ENCODE measurements at regions not wholly inside any gene's neighbourhood (a gene's known extent, or its start where the extent isn't known, plus 50 kb on each side); places are given as distances from the start of the nearest gene placed in this dataset.

DNA sequence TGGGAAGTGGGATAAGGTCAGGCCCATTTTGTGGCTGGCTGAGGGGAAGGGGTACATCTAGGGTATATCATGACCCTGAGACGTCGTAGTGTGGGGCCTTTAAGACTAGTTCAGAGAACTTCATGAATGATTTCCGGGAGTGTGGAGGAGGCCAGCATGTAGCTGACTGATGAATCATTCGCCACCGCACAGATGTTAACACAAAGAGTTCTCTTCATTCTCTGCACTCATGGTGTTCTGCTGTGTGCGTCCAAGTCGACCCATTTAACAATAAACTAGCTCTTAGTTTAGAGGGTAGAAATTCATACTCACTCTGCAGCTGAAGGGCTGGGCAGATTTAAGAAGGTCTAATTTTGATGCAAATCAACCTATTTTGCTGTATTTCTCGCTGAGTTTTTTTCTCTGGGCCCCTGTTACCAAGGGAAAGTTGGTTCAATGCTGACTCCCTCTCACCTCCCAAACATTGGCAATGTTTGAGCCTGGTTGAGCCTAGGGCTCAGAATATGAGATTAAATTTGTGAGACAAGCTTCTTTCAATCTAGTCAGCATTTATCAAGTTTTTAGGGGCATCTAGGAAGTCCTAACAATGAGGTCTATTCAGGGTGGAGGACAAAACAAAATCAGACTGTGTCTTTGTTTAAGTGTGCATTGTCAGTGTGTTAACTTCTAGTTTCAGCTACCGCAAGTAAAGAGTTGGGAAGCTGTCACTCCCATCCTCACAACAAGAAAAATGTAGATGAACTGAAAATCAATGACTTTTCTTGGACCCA lies 106.8 kb upstream of the CBLN4 start:
- H3K4me3 ChIP-seq (ENCODE audit: low read length), result no peak overlapping the region
- TF ChIP-seq, protein P1, sequence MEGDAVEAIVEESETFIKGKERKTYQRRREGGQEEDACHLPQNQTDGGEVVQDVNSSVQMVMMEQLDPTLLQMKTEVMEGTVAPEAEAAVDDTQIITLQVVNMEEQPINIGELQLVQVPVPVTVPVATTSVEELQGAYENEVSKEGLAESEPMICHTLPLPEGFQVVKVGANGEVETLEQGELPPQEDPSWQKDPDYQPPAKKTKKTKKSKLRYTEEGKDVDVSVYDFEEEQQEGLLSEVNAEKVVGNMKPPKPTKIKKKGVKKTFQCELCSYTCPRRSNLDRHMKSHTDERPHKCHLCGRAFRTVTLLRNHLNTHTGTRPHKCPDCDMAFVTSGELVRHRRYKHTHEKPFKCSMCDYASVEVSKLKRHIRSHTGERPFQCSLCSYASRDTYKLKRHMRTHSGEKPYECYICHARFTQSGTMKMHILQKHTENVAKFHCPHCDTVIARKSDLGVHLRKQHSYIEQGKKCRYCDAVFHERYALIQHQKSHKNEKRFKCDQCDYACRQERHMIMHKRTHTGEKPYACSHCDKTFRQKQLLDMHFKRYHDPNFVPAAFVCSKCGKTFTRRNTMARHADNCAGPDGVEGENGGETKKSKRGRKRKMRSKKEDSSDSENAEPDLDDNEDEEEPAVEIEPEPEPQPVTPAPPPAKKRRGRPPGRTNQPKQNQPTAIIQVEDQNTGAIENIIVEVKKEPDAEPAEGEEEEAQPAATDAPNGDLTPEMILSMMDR (IDR thresholded peaks at IDR 0.05; ENCODE audit: insufficient read depth, low read depth, low read length, missing control alignments), result no peak
- no peak for DNase-seq (ENCODE audit: low read depth)

GRCh38 chr20:56117350-56117749 lies 112.0 kb upstream of the CBLN4 start:
- TF ChIP-seq, protein P1 (IDR thresholded peaks at IDR 0.05; ENCODE audit: insufficient read depth, low read depth, low read length, missing control alignments), result no peak
- H3K4me3 ChIP-seq (ENCODE audit: low read length), result no peak overlapping the region
- no peak for DNase-seq (ENCODE audit: low read depth)

DNA sequence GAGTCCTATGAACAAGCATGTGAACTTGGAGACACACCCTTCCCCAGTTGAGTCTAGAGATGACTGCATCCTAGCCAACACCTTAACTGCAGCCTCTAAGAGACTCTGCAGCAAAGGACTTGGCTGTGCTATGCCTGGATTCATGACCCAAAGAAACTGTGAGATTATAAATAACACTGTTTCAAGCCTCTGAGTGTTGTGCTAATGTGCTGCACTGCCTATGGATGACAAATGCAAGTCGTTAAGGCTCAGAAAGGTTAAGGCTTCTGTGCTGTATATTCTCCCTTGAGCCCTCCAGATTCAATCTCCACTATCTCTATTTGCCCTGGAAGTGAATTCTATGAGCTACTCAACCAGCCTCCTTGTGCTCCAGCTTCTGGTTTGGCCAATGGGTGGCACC lies 116.5 kb upstream of the CBLN4 start:
- TF ChIP-seq, protein P1 (IDR thresholded peaks at IDR 0.05; ENCODE audit: insufficient read depth, low read depth, low read length, missing control alignments), result no peak
- peak; percentile 4 for DNase-seq (ENCODE audit: low read depth)
- no peak overlapping the region for H3K4me3 ChIP-seq (ENCODE audit: low read length)

DNA sequence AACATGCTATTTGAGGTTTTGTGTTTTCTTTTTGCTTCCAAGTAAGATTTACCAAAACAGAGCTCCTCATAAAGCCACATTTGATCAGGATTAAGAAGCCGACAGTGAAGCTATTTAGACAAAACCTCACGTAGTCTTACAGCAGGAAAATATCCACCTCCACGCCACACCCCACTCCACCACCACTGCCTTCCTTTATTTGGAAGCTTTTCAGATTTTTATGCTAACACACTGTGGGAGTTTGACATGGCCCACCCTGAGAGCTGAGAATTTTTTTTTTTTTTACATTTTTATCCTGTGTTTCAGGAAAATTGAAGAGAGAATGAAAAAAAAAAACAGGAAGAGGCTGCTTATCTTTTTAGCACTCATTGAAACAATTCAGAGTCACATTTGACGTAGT lies 104.8 kb upstream of the MC3R start:
- DNase-seq (ENCODE audit: low read depth), result no peak
- TF ChIP-seq, protein P1 (IDR thresholded peaks at IDR 0.05; ENCODE audit: insufficient read depth, low read depth, low read length, missing control alignments), result no peak
- no peak overlapping the region for H3K4me3 ChIP-seq (ENCODE audit: low read length)

DNA sequence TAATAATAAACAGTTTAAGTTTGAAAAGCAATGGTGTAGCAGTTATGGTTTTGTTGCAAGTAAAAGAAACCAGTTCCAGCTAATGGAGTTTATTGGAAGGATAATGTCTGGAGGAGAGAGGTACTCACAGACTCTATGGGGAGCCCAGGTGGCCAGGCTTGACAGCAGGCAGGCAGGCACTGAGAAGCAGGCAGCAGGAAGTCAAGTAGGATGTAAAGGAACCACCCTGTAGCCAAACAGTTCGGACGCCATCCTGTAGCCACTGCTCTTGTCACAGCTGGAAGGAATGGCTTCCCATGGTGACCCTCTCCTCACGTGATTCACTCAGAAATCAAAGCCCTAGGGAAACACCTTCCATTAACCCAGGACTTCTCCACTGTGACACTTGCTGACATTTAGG lies 96.7 kb upstream of the MC3R start:
- DNase-seq (ENCODE audit: low read depth), result no peak
- TF ChIP-seq, protein P1 (IDR thresholded peaks at IDR 0.05; ENCODE audit: insufficient read depth, low read depth, low read length, missing control alignments), result no peak
- no peak overlapping the region for H3K4me3 ChIP-seq (ENCODE audit: low read length)

GRCh38 chr20:56153926-56154325 lies 94.6 kb upstream of the MC3R start:
- DNase-seq (ENCODE audit: low read depth), result no peak
- H3K4me3 ChIP-seq (ENCODE audit: low read length), result no peak overlapping the region
- TF ChIP-seq, protein P1 (IDR thresholded peaks at IDR 0.05; ENCODE audit: insufficient read depth, low read depth, low read length, missing control alignments), result no peak

DNA sequence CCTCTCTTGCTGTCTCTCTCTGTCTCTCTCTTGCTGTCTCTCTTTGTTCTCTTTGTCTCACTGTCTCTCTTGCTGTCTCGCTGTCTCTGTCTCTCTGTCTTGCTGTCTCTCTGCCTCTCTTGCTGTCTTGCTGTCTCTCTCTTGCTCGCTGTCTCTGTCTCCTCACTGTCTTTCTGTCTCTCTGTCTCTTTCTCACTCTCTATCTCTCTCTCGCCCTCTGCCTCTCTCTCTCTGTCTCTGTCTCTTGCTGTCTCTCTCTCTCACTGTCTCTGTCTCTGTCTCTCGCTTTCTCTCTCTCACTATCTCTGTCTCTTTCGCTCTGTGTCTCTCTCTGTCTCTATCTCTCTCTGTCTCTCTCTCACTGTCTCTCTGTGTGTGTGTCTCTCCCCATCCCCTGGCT lies 92.9 kb upstream of the MC3R start:
- no peak overlapping the region for H3K4me3 ChIP-seq (ENCODE audit: low read length)
- TF ChIP-seq, protein P1 (IDR thresholded peaks at IDR 0.05; ENCODE audit: insufficient read depth, low read depth, low read length, missing control alignments), result no peak
- DNase-seq (ENCODE audit: low read depth), result no peak

Measured in epithelial cell of esophagus (primary cell).